Cerebellar nuclear complex (tissue), 1 donor: ENCODE measurements at regions not wholly inside any gene's neighbourhood (a gene's known extent, or its start where the extent isn't known, plus 50 kb on each side); places are given as distances from the start of the nearest gene placed in this dataset.

Source experiments
- DNase-seq, 2 experiments: peaks; one replicate each; lab custom pipeline; 2025; lab: John Stamatoyannopoulos, UW

DNA sequence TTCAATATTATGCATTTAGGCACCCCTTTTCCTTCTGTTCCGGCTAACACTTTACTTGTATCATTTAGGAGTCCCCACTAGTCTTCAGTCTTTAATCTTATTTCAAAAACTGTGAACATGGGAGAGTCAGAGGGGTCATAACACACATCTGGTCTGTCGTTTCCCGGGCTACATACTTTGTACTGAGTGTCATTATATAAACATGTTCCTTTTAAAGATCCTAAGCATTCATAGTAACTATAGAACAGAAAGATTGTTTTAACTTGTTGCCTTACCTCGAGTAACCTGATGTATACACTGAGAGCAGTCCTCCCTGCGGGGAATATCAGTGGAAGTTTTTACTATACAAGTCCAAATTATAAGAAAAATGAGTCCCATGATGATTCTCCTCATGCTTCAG is 78.2 kb upstream of the VEPH1 start:
- DNase-seq, result no peak

DNA sequence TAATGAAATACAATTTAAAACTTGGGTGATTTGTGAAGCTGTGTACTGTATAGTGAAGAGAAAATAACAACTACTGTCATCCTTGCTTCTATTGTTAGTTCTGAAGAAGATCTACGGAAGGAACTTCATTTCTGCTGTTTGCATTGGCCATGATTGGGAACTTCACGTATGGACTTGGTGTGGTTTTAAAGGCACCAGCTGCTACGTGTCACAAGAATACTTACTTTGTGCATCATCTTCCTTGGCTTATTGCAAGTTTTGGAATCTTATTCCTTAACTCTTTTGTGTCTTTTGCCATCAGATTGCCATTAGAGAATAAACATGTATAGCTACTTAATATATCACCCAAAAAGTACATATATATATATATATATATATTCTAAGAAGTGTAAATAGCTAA is 75.0 kb upstream of the VEPH1 start:
- no peak for DNase-seq

DNA sequence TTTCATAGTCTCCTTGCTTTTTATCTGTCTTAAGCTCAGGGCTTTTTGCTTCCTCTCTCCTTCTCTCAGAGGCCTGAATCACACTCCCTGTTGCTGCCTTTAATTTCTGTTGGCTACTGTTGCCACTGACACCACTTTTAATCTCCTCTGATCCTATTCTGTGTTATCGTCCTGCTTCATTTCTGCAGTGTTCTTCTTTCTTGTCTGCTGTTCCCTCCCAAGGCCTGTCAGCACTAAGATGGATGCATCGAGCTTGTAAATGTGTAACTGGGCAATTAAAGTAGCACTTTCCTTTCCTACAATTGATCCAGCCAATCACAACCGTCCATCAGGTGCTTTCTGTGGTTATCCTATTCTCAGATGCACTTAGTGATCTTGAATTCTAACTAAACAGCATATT is 71.3 kb upstream of the VEPH1 start:
- no peak for DNase-seq

DNA sequence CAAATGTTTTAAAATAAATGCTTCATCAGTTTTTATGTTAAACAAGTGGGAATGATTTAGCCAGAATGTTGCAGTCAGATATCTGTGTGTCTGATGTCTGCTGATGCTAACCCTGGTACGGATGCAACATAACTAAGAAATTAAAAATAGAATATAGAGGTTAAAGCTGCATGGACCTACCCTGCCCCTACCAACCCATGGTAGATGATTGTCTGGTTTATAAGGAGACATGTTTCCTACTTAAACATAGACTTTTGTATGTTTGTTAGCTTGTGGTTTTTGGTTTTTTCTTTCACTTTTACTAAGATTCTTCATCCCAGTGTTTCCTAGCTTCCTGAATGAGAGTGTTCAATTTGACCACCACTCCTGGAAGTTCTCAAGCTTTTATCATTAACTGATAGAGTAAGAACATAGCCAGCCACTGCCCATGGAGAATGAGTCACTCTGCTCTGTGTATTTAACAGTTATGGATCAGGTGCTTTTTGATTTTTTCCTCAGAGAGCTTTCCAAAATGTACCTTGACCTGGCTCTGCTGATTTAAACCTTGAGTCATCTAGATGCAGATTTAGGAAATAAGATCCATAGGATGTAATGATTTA is 70.7 kb upstream of the VEPH1 start:
- no peak for DNase-seq

DNA sequence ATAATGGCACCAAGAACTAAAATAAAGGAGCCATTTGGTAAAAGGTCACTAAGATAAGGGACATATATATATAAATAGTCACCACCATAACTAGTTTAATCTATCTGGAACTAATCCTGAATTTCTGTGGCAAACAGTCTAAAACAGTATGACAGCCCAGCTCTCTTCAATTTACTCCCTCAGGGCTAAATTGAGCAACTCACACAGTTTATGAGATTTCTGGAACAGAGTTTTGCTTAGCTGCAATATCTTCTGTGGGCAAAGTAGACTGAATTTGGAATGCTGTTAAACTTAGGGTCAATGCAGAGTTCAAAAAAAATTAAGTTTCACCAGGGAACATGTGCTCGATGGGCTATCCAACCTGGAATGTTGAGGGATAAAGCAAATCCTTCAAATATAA is 70.1 kb upstream of the VEPH1 start:
- DNase-seq, result no peak

DNA sequence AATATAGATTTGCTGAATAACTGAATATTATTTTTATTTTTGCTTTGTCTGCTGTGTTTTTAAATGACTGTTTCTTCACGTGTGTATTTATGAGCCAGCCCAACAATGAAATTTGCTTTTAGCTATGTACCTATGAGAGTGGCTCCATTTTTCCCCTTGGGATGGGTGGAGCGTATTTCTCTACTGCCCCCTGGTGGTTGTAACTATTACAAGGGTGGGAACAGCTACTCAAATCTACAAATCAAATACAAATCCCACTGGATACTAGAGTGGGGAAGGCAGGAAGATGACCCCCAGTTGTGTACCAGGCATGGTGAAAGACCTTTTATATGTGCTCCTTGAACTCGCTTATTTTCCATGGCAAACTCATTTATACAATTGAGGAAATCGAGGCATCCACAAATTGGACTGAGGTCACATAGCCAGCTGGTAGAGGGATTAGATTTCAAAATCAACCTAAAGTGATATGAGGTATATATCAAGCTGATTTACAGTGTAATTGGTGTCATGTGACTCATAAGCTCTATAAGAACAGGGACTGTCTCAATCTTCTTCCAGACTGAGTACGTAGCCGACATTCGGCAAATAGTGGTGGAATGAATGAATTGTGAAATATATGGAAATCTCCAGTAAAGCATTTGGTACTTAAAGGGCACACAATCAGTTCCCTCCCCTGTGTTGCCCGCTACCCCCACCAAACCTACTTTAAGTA is 69.5 kb upstream of the VEPH1 start:
- no peak for DNase-seq

DNA sequence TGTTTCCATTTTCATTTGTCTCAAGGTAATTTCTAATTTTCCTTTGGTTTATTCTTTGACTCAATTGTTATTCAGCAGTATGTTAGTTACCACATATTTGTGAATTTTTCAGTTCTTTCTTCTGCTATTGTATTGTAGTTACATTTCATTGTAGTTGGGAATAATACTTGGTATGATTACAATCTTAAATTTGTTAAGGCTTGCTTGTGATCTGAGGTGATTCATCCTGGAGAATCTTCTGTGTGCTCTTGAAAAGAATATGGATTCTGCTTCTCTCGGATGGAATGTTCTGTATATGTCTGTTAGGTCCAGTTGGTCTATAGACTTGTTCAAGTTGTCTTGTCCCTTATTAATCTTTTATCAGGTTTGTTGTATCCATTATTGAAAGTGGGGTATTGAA is 63.4 kb upstream of the VEPH1 start:
- DNase-seq, result no peak

DNA sequence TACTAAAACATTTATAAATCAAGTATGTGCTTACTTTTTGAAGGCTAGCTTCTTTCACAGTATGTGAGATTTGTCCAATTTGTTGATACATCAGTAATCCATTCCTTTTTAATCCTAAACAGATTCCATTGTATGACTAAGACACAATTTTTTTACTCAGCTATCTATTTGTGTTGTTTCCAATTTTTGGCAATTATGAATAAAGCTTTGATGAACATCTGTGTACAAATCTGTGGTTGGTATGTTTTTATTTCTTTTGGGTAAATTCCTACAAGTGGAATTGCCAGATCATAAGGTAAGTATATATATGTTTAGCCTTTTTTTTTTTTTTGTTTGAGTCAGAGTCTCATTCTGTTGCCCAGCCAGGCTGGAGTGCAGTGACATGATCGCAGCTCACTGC is 56.2 kb upstream of the VEPH1 start:
- DNase-seq, result no peak
